HL-60/S4 (cell line): ENCODE measurements at regions not wholly inside any gene's neighbourhood (a gene's known extent, or its start where the extent isn't known, plus 50 kb on each side); places are given as distances from the start of the nearest gene placed in this dataset.

ENCODE experiments used
- in situ Hi-C: fragments of 300-500 bp; cut with MboI; formaldehyde crosslinking; loops from 2 replicates; pipeline ENCODE4 v1.14.3; 2022; ENCODE audit warnings: low sequenced_read_pairs

DNA sequence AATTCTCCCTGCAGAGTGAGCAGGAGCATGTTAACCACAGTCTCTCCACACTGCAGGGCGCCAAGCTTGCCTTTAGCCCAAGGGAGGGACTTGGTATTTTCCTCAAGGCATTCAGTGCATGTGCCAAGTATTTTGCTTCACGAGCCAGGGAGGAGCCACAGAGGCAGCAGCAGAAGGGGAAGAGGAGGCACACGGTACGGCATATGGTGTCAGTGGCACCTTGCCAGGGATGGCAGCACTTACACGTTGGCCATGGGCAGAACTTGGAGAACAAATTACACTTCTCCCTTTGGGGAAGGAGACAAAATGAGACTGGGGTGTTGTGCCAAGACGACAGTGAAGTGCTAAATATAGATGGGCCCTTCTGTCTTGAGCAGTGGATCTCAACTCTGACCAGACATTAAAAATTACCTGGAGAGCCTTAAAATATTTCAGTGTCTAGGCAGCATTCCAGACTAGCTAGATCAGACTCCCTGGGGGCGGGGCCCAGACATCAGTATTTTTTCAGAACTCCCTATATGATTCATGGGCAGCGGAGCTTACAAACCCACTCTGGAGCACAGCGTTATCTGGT is 155.8 kb downstream of the DRD1 start:
- in situ Hi-C loops, result no loop called here

GRCh38 chr5:175286981-175287380 is 157.0 kb downstream of the DRD1 start:
- in situ Hi-C loops, result no loop called here

- in situ Hi-C loops, result no loop called here
Measured at GRCh38 chr5:175285261-175285660, 158.7 kb downstream of the DRD1 start.

- in situ Hi-C loops, result no loop called here
Measured at GRCh38 chr5:175284806-175285205, 159.2 kb downstream of the DRD1 start.

DNA sequence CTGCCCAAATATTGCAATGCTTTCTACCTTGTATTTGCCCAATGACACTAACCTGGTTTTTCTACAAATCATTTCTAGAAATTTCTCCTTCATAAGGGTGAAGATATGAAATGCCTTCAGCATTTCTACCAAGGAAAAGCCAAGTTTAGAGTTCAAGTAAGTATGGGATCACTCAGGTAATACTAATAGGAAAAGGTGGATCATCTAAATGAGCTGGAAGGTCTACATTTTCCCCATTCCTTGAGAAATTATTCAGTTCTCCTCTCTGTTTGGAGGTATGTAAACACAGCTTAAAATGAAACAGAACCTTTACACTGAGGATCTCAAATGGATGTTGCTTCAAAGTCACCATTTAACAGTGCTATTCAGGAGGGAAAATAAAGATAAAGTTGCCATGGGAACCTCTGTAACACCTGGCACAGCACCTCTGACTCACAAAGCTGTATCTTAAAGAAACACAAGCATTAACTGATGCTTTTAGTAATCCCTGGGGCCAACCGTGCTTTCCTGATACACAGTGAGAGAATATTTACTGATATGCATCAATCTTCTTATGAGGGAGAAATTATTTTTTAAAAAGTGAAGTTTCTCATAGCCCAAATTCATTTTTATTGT is 161.3 kb downstream of the DRD1 start:
- in situ Hi-C loops, result no loop called here

- in situ Hi-C loops, result no loop called here
Measured at GRCh38 chr5:175281714-175282113, 162.3 kb downstream of the DRD1 start.

- in situ Hi-C loops, result no loop called here
Measured at GRCh38 chr5:175281257-175281656, 162.7 kb downstream of the DRD1 start.

- in situ Hi-C loops, result no loop called here
Measured at GRCh38 chr5:175279506-175279905, 164.5 kb downstream of the DRD1 start.

- in situ Hi-C loops, result no loop called here
Measured at GRCh38 chr5:175275748-175276147, 168.2 kb downstream of the DRD1 start.

- in situ Hi-C loops, result no loop called here
Measured at GRCh38 chr5:175275097-175275496, 168.9 kb downstream of the DRD1 start.

DNA sequence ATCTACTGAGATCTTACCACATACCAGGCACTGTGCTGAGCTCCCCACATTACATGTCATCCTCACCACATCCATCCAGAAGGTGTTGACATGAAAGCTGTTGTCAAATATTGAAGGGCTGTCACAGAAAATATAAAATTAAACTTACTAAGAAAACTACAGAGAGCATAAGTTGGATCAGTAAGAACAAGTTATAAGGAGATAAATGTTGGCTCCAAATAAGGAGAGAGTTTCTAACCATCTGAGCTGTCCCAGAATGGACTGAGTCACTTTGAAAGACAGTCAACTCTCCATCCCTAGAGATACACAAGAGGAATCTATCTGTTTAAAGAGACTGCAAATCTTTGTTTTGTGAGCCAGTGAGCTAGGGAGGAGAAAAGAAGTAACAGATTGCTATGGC is 169.8 kb downstream of the DRD1 start:
- in situ Hi-C loops, result no loop called here

GRCh38 chr5:175264406-175264805 is 179.6 kb downstream of the DRD1 start:
- in situ Hi-C loops, result no loop called here

GRCh38 chr5:175263776-175264175 is 180.2 kb downstream of the DRD1 start:
- in situ Hi-C loops, result no loop called here

- in situ Hi-C loops, result no loop called here
Measured at GRCh38 chr5:175261526-175261925, 182.5 kb downstream of the DRD1 start.

DNA sequence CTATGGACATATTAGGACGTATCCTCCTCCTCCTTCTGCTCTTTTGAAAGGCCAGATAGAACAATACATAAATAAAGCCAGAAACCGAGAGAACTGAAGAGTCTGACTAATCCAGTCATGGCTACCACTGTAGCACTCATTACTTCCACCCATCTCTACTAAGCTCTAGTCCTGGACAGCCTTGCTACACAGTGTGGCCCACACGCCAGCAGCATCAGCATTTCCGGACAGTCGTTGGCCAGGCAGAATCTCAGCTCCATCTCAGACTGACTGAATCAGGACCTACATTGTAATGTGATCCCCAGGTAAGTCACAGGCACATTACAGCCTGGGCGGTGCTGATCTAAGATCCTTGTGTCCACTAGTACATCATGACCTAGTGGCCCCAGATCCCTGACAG is 182.9 kb downstream of the DRD1 start:
- in situ Hi-C loops, result no loop called here

DNA sequence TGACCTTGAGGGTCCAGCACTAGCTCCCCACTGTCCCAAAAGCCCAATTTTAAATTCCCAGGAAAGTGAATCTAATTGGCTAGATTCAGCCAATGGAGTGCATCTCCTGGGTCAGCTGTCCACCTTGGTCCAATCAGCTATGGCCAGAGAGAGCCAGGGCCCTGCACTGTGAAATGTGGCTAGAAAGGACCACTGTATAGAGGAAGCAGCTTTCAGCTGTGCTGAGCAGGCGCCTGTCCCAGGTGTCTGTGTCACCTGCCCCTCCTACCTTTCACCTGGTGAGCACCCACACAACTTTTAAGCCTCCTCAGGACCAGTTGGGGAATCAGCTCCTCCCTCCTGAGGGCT is 186.2 kb downstream of the DRD1 start:
- in situ Hi-C loops, result no loop called here

GRCh38 chr5:175257128-175257846 is 186.7 kb downstream of the DRD1 start:
- in situ Hi-C loops, result no loop called here

DNA sequence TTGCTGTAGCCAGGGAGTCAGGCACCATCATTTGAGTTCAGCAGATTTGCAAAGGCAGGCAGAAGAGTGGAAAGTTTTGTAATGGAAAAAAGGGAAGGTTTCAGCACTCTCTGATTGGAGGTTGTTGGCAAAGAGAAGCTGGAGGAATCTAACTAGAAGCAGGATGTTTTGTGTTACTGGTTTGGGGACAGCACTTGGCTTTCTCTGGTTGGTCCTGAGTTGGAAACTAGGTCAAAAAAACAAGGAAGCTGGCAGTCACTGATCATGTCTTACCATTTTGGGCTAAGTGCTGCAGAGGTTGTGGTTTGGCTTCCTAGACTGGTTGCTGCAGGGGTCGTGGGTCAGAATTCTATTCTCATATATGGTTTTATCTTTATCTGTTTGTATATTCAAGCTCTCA is 189.8 kb downstream of the DRD1 start:
- in situ Hi-C loops, result no loop called here

GRCh38 chr5:175253597-175253996 is 190.4 kb downstream of the DRD1 start:
- in situ Hi-C loops, result no loop called here

GRCh38 chr5:175252234-175252805 is 191.7 kb downstream of the DRD1 start:
- in situ Hi-C loops, result no loop called here

DNA sequence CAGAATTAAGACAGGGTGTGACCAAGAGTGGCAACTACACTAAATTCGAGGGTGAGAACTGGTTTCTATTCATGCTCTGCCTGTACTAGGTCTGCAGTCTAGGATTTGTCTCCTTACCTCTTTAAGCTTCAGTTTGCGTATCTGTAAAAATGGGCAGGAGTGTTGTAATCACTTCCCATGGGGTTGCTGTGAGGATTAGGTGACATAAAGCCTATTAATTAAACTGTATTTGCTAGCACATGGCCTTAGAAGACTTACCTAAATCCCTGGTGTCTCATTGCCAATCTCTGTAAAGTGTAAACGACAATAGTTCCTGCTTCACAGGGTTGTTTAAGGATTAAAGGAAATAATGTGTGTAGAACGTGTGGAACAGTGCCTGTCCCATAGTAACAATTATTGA is 193.6 kb downstream of the DRD1 start:
- in situ Hi-C loops, result no loop called here

- in situ Hi-C loops, result no loop called here
Measured at GRCh38 chr5:175248416-175248905, 195.5 kb downstream of the DRD1 start.
